Retinal pigment epithelial cell (primary cell): ENCODE measurements at regions not wholly inside any gene's neighbourhood (a gene's known extent, or its start where the extent isn't known, plus 50 kb on each side); places are given as distances from the start of the nearest gene placed in this dataset.
A peak's percentile ranks its signal among the peaks of the same experiment; 100 is the strongest.

Source experiments
- DNase-seq: peaks from one replicate; pipeline ENCODE4 v3.0.0-alpha.2; 2010; ENCODE audit warnings: low read depth
- H3K4me3 ChIP-seq: 2 replicates; pipeline ENCODE4 v1.5.1; 2011; ENCODE audit warnings: mild to moderate bottlenecking, low read length, control low read depth, moderate library complexity
- TF ChIP-seq, protein P1 (sequence below): conservative IDR thresholded peaks from 2 replicates; pipeline ENCODE4 v1.5.1; 2011; ENCODE audit warnings: low read depth, low read length, control low read depth, inconsistent platforms

DNA sequence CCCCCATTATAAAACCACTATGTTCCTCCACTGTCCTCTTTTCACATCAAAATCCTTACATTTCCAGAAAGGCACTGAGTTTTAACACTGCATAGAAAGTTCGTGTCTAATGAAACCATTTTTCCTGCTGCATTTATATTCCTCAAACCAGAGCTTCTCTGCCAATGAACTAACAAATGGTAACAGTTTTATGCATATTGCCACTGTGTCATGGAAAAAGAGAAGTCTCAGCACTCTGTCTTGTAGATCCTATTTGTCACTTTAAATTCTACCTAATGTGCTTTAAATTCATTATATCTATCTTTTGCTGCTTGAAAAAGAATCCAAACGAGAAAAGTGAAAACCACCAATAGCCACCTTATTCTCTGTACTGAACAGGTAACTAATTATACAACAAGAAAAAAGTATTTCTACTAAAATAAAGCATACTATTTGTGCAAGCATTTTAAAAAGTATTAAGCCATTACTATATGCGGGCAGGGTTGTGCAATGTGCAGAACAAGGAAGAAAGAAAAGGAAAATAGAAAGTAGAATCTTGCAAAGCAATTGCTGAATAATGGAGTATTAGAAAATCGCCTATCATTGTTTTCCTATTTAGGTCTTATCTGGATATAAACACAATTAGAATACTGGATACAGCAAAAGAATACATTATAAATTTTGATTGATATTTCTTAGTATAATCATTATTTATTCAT is 328.9 kb downstream of the ZEB2 start:
- no peak for DNase-seq
- TF ChIP-seq, protein P1, sequence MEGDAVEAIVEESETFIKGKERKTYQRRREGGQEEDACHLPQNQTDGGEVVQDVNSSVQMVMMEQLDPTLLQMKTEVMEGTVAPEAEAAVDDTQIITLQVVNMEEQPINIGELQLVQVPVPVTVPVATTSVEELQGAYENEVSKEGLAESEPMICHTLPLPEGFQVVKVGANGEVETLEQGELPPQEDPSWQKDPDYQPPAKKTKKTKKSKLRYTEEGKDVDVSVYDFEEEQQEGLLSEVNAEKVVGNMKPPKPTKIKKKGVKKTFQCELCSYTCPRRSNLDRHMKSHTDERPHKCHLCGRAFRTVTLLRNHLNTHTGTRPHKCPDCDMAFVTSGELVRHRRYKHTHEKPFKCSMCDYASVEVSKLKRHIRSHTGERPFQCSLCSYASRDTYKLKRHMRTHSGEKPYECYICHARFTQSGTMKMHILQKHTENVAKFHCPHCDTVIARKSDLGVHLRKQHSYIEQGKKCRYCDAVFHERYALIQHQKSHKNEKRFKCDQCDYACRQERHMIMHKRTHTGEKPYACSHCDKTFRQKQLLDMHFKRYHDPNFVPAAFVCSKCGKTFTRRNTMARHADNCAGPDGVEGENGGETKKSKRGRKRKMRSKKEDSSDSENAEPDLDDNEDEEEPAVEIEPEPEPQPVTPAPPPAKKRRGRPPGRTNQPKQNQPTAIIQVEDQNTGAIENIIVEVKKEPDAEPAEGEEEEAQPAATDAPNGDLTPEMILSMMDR, result no peak
- no peak overlapping the region for H3K4me3 ChIP-seq

- TF ChIP-seq, protein P1, result no peak
- no peak for DNase-seq
- H3K4me3 ChIP-seq, result no peak overlapping the region
Observed at GRCh38 chr2:144183727-144184126, 336.2 kb downstream of the ZEB2 start.

DNA sequence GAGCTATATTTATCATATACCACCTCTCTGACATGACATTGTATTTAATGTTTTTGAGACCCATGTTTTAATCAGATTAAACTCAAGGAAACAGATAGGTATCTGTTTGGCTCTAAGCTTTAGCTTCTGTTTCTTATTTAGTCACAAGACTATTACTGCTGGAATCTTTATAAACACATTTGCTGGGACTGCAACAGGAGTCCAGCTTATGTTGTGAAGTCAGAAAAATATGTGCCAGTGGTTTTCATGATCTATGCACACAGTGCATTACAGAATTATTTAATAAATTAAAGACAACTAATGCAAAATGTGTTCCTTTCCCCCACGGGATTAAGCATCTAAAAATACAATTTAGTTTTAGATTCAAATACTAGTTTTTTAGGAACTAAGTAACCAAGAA is 338.9 kb downstream of the ZEB2 start:
- no peak overlapping the region for H3K4me3 ChIP-seq
- peak; percentile 18 for DNase-seq
- TF ChIP-seq, protein P1, result no peak

- H3K4me3 ChIP-seq, result no peak overlapping the region
- TF ChIP-seq, protein P1, result no peak
- DNase-seq, result no peak
Observed at GRCh38 chr2:144180131-144180530, 339.8 kb downstream of the ZEB2 start.

- no peak for DNase-seq
- H3K4me3 ChIP-seq, result no peak overlapping the region
- TF ChIP-seq, protein P1, result no peak
Observed at GRCh38 chr2:144170179-144170578, 349.7 kb downstream of the ZEB2 start.

DNA sequence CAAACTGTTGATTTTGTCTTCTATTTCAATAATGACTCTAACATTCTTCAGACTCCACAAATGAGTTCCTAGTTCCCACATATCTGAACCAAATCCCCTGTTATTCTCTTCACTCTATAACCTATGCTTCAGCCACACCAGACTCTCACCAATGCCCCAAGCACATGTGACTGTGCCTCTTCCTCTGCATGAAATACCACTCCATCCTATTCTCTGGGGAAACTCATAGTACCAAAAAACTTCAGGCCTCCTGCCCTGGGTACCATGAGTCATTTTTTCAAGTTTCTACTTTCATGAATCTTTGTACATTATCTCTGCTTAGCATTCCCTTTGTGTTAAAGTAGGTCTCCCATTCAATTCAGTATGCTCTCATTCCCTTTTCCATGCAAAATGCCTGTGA is 353.2 kb downstream of the ZEB2 start:
- TF ChIP-seq, protein P1, result no peak
- DNase-seq, result no peak
- no peak overlapping the region for H3K4me3 ChIP-seq

- no peak for DNase-seq
- TF ChIP-seq, protein P1, result no peak
- no peak overlapping the region for H3K4me3 ChIP-seq
Observed at GRCh38 chr2:144165599-144166250, 354.2 kb downstream of the ZEB2 start.
